ENCODE measurements at regions not wholly inside any gene's neighbourhood (a gene's known extent, or its start where the extent isn't known, plus 50 kb on each side); places are given as distances from the start of the nearest gene placed in this dataset.

- Histone ChIP-seq H3K27ac (no peak overlapping the region), H3K36me3 (replicated peaks in 1 of 2; ENCODE audit: insufficient read depth in 1 of 2, low read depth in 2 of 2) (no peaks in the 10 kb centered on the region), H3K4me1 (no peaks in the 10 kb centered on the region), H3K4me3 (no peak overlapping the region), H3K9me3 (no peaks in the 10 kb centered on the region), H3K27me3 (no peaks in the 10 kb centered on the region)
- TF ChIP-seq POLR2A (IDR thresholded peaks at IDR 0.05) (no peak), CTCF (IDR thresholded peaks at IDR 0.05) (no peak)
- no peak for DNase-seq
- WGBS, 2 donors: 63 to 88% methylated on average over 2 of the region's 2 CpGs
- intact Hi-C loops (cut with DNase I): no loop called here
- ATAC-seq: no peak
These were observed 67.8 kb upstream of the RPRM start for GRCh38 chr2:153546358-153546757.

- H3K4me1 ChIP-seq: no peaks in the 10 kb centered on the region
- no peak overlapping the region for H3K4me3 ChIP-seq
- DNase-seq: no peak
- H3K27me3 ChIP-seq: no peaks in the 10 kb centered on the region
- no peaks in the 10 kb centered on the region for H3K9me3 ChIP-seq
- ATAC-seq: no peak
- TF ChIP-seq POLR2A (IDR thresholded peaks at IDR 0.05): no peak
- no peak for TF ChIP-seq CTCF (IDR thresholded peaks at IDR 0.05)
- intact Hi-C loops (cut with DNase I): no loop called here
- 52 to 54% methylated on average over 2 of the region's 2 CpGs for WGBS, 2 donors
- H3K36me3 ChIP-seq (replicated peaks in 1 of 2; ENCODE audit: insufficient read depth in 1 of 2, low read depth in 2 of 2): no peaks in the 10 kb centered on the region
- no peak overlapping the region for H3K27ac ChIP-seq
These were observed 70.0 kb upstream of the RPRM start for GRCh38 chr2:153548536-153548935.

GRCh38 chr2:153551698-153552097 is 73.1 kb upstream of the RPRM start:
- H3K4me3 ChIP-seq: no peak overlapping the region
- no peaks in the 10 kb centered on the region for H3K27me3 ChIP-seq
- H3K36me3 ChIP-seq (replicated peaks in 1 of 2; ENCODE audit: insufficient read depth in 1 of 2, low read depth in 2 of 2): no peaks in the 10 kb centered on the region
- H3K27ac ChIP-seq: no peak overlapping the region
- intact Hi-C loops (cut with DNase I): no loop called here
- ATAC-seq (no peak), DNase-seq (no peak)
- no peaks in the 10 kb centered on the region for H3K9me3 ChIP-seq
- H3K4me1 ChIP-seq: no peaks in the 10 kb centered on the region
- TF ChIP-seq POLR2A (IDR thresholded peaks at IDR 0.05) (no peak), CTCF (IDR thresholded peaks at IDR 0.05) (no peak)
- WGBS, 2 donors: 48 to 50% methylated on average over 1 of the region's 1 CpG

- Histone ChIP-seq H3K9me3 (no peaks in the 10 kb centered on the region), H3K4me1 (no peaks in the 10 kb centered on the region), H3K27me3 (no peaks in the 10 kb centered on the region), H3K27ac (no peak overlapping the region), H3K36me3 (replicated peaks in 1 of 2; ENCODE audit: insufficient read depth in 1 of 2, low read depth in 2 of 2) (no peaks in the 10 kb centered on the region), H3K4me3 (no peak overlapping the region)
- DNase-seq: no peak
- TF ChIP-seq POLR2A (IDR thresholded peaks at IDR 0.05) (no peak), CTCF (IDR thresholded peaks at IDR 0.05) (no peak)
- intact Hi-C loops (cut with DNase I): no loop called here
- WGBS, 2 donors: 60 to 64% methylated on average over 3 of the region's 3 CpGs
- ATAC-seq: no peak
These were observed 78.6 kb upstream of the RPRM start for GRCh38 chr2:153557211-153557610.

GRCh38 chr2:153557714-153558113 is 79.2 kb upstream of the RPRM start:
- no peaks in the 10 kb centered on the region for H3K9me3 ChIP-seq
- no peak overlapping the region for H3K4me3 ChIP-seq
- no peak overlapping the region for H3K27ac ChIP-seq
- TF ChIP-seq POLR2A (IDR thresholded peaks at IDR 0.05) (no peak), CTCF (IDR thresholded peaks at IDR 0.05) (no peak)
- no peaks in the 10 kb centered on the region for H3K4me1 ChIP-seq
- DNase-seq (no peak), ATAC-seq (no peak)
- H3K27me3 ChIP-seq: no peaks in the 10 kb centered on the region
- intact Hi-C loops (cut with DNase I): no loop called here
- no peaks in the 10 kb centered on the region for H3K36me3 ChIP-seq (replicated peaks in 1 of 2; ENCODE audit: insufficient read depth in 1 of 2, low read depth in 2 of 2)
- 29 to 35% methylated on average over 2 of the region's 2 CpGs for WGBS, 2 donors

All from body of pancreas (tissue), 4 donors.